GM12891 (cell line): ENCODE measurements at regions not wholly inside any gene's neighbourhood (a gene's known extent, or its start where the extent isn't known, plus 50 kb on each side); places are given as distances from the start of the nearest gene placed in this dataset.

Experiments
- POLR2A ChIP-seq: IDR thresholded peaks from 2 replicates; pipeline ENCODE4 v1.6.1; 2011; ENCODE audit warnings: low read depth, low read length, control low read depth
- POLR2AphosphoS5 ChIP-seq: IDR thresholded peaks from 2 replicates; pipeline ENCODE4 v1.6.1; 2011; ENCODE audit warnings: low read depth, low read length, control low read depth
- SPI1 ChIP-seq: IDR thresholded peaks from 2 replicates; pipeline ENCODE4 v1.6.1; 2011; ENCODE audit warnings: low read depth, low read length, control low read depth
- TAF1 ChIP-seq: IDR thresholded peaks from 2 replicates; pipeline ENCODE4 v1.6.1; 2011; ENCODE audit warnings: low read depth, low read length, control low read depth

DNA sequence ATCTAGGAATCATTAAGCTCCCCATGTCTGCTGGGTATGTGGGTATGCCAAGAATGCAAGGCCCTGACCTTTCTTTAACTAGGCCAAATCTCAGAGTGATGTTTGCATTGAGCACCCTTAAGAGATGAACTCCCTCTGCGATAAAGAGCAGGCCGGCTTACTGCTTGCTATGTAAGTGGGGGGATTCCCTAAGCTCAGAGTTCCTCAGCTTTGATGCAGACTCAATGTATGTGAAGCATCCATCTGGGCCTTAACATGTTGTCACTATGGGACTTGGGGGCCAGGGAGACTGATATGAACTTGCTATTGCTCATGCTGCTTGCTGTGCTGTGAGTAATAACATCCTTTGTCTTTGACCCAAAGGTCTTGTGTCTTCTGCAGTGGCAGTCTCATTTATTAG, 149.7 kb downstream of the C12orf75 start:
- TF ChIP-seq SPI1 (no peak), POLR2A (no peak), POLR2AphosphoS5 (no peak), TAF1 (no peak)
